GM12891 (cell line): ENCODE measurements at regions not wholly inside any gene's neighbourhood (a gene's known extent, or its start where the extent isn't known, plus 50 kb on each side); places are given as distances from the start of the nearest gene placed in this dataset.

Source experiments
- PAX5 ChIP-seq: IDR thresholded peaks from 2 replicates; pipeline ENCODE4 v1.6.1; 2011; ENCODE audit warnings: low read length, moderate library complexity, mild to moderate bottlenecking; ENCODE audit not compliant: insufficient read depth, severe bottlenecking
- POLR2A ChIP-seq: IDR thresholded peaks from 2 replicates; pipeline ENCODE4 v1.6.1; 2011; ENCODE audit warnings: low read depth, low read length, control low read depth
- POLR2AphosphoS5 ChIP-seq: IDR thresholded peaks from 2 replicates; pipeline ENCODE4 v1.6.1; 2011; ENCODE audit warnings: low read depth, low read length, control low read depth
- SPI1 ChIP-seq: IDR thresholded peaks from 2 replicates; pipeline ENCODE4 v1.6.1; 2011; ENCODE audit warnings: low read depth, low read length, control low read depth
- TAF1 ChIP-seq: IDR thresholded peaks from 2 replicates; pipeline ENCODE4 v1.6.1; 2011; ENCODE audit warnings: low read depth, low read length, control low read depth

- TF ChIP-seq POLR2A: no peak
- no peak for TF ChIP-seq TAF1
- no peak for TF ChIP-seq PAX5
- TF ChIP-seq POLR2AphosphoS5: no peak
- TF ChIP-seq SPI1: no peak
These were observed 979.9 kb downstream of the TYW1 start for GRCh38 chr7:67976490-67976889.
